Right lobe of liver (tissue), 4 donors: ENCODE measurements at regions not wholly inside any gene's neighbourhood (a gene's known extent, or its start where the extent isn't known, plus 50 kb on each side); places are given as distances from the start of the nearest gene placed in this dataset.

Experiments used
- POLR2A ChIP-seq: fragments of 450-650 bp; IDR thresholded peaks from one replicate; pipeline ENCODE4 v1.6.1; 2017; ENCODE audit warnings: antibody characterized with exemption, mild to moderate bottlenecking
- TF ChIP-seq, protein P1 (sequence below), 4 donors: fragments of 200-600 bp in 3 of 4; fragments of 450-650 bp in 1 of 4; IDR thresholded peaks; one replicate each; pipeline versions ENCODE4 v1.5.1 to v1.8.0; 2016 to 2022; ENCODE audit warnings: antibody characterized with exemption in 4 of 4, mild to moderate bottlenecking in 2 of 4
- donor health status: DM: no; HTN: no; CAD: no.
- donor health status: DM: no; HTN: no; CAD: no.
- donor health status: DM: no; HTN: yes; CAD: no.

DNA sequence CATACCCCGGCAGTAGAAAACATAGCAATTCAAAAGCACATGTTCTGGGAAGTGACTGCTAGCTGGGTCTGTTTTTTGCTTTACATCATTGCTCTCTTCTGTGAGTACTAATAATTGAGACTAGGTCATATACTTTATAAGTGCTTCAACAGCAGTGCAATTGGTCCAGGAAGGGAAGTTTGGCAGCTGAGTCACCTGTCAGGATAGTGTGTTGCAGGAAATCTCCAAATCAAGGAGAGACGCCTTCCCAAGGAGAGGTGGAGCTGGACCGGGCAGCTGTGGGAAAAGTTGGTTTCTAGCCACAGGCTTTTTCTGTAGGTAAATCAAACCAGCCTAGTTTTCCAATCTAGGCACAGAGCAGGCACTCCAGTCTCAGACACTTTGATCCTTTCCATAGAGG, 330.1 kb downstream of the ENC1 start:
- TF ChIP-seq, protein P1, sequence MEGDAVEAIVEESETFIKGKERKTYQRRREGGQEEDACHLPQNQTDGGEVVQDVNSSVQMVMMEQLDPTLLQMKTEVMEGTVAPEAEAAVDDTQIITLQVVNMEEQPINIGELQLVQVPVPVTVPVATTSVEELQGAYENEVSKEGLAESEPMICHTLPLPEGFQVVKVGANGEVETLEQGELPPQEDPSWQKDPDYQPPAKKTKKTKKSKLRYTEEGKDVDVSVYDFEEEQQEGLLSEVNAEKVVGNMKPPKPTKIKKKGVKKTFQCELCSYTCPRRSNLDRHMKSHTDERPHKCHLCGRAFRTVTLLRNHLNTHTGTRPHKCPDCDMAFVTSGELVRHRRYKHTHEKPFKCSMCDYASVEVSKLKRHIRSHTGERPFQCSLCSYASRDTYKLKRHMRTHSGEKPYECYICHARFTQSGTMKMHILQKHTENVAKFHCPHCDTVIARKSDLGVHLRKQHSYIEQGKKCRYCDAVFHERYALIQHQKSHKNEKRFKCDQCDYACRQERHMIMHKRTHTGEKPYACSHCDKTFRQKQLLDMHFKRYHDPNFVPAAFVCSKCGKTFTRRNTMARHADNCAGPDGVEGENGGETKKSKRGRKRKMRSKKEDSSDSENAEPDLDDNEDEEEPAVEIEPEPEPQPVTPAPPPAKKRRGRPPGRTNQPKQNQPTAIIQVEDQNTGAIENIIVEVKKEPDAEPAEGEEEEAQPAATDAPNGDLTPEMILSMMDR (IDR thresholded peaks at IDR 0.05) = no peak
- no peak for TF ChIP-seq POLR2A
